GM21381 (cell line): ENCODE measurements at regions not wholly inside any gene's neighbourhood (a gene's known extent, or its start where the extent isn't known, plus 50 kb on each side); places are given as distances from the start of the nearest gene placed in this dataset.
A peak's percentile ranks its signal among the peaks of the same experiment; 100 is the strongest.

Experiments used
- ATAC-seq: cut with Tn5 transposase; IDR thresholded peaks from one replicate; pipeline ENCODE4 v1.9.1; 2021; ENCODE audit warnings: mild to moderate bottlenecking, moderate library complexity; ENCODE audit not compliant: unreplicated experiment

- no peak for ATAC-seq
Observed at GRCh38 chr13:29959603-29960002, 109.2 kb upstream of the UBL3 start.

GRCh38 chr13:29959086-29959485 lies 108.7 kb upstream of the UBL3 start:
- no peak for ATAC-seq

GRCh38 chr13:29958476-29958875 lies 108.1 kb upstream of the UBL3 start:
- ATAC-seq = no peak

DNA sequence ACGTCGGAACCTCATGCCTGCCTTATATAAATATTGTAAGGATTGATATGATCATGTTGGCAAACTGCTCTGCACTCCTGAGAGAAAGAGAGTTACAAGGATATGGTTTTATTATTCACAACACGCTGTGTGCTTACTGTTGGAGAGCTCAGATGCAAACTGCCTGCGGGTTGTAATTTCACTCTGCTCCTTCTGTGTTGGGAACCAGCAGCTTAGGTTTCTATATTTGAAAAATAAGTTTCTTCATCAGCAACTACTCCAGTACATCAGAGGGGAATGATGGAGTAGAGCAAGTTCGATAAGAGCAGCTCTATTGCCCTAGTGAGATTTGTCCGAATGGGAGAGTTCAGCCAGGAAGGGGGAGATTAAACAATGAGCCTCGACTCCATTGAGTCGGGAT lies 106.9 kb upstream of the UBL3 start:
- no peak for ATAC-seq

DNA sequence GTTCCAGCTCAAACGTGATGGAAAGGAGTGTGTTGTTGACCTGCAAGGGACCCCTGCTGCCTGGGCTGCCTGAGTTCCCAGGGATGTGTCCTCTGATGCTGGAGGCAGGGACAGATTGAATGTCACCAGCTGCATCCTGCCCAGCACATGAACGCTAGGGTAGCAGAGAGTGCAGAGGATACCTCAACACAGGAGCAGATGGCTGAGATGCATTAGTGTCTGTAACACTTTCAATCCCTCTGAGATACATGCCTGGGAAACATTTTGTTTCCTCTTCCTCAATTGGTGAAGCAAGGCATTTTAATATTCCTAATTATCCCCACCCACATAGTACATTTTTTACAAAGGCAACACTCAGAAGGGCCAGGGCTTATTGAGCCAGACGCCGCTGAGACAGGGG lies 106.4 kb upstream of the UBL3 start:
- ATAC-seq = no peak

GRCh38 chr13:29955137-29955650 lies 104.8 kb upstream of the UBL3 start:
- no peak for ATAC-seq

GRCh38 chr13:29954082-29955028 lies 103.9 kb upstream of the UBL3 start:
- ATAC-seq = no peak

- ATAC-seq = no peak
Observed at GRCh38 chr13:29953542-29953941, 103.1 kb upstream of the UBL3 start.

GRCh38 chr13:29952245-29952644 lies 101.8 kb upstream of the UBL3 start:
- no peak for ATAC-seq

DNA sequence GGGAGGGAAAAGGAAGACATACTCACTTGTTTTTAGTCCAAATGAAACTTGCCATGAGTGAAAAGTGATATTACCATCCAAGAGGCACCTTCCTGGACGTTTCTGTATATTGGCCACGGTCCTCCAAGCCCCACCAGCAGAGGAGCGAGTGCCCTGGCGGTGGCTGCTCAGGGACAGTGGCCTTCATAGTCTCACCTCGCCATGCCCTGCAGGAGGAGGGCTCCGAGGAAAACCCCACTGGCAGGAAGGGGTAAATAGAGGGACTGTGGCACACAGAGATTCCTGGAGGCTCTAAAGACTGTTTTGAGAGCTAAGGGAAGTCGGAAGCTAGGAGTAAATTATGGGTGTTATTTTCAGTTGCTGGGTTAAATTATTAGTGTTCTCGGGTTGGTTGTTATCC lies 98.4 kb upstream of the UBL3 start:
- ATAC-seq = no peak

DNA sequence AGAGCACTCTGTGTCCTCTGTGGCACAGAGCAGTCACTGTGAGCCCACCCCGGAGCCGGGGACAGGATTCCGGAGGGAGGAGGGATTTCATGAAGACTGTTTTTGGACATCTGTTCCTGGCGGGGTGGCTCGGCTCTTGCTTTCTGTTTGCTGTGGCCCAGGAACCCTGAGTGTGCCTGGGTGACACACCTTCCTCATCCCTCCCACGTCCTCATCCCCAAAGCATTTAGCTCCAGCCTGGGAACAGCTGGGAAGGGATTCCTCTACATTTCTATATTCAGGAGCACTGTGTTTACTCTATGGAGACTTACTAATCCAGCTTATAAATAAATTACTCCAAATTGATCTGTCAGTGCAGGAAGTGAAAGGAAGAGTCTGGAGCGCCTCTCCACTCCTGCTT lies 97.8 kb upstream of the UBL3 start:
- ATAC-seq = no peak

- no peak for ATAC-seq
Observed at GRCh38 chr13:29947839-29948238, 97.4 kb upstream of the UBL3 start.

GRCh38 chr13:29946093-29946492 lies 95.7 kb upstream of the UBL3 start:
- ATAC-seq = no peak

DNA sequence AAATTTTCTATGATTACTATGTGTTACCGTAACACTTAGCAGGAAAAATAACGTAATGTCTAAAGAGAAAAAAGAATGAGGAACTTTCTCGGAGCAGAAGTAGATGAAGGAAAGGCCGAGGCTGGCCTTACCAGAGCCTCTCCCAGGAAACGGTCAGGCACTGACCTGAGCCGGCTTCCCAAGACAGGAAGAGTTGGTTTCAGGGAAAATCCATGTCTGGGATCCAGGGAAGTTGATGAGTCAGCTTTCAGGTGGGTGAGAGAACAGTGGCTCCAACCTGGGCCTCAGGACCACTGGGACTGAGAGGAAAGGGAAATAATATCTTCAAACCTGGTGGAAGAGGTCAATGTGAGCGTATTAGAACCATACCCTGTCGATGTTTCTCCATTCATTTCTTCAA lies 93.3 kb upstream of the UBL3 start:
- no peak for ATAC-seq

DNA sequence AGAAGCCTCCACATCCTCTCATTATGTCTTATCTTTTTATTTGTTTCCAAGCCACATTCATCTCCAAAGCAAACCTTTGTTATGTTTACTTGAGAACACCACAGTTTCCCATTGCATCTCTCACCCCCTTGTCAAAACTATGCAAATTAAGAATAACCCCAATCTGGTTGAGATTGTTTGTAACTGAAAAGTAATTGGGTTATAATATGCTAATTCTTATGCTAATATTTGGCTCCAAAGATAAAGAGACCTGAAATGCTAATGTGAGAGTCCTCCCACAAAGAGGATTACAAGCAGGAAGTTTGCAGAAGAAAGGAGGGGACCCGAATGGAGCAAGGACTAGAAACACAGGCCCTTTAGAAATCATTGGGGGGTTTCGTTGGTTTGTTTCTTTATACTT lies 92.9 kb upstream of the UBL3 start:
- no peak for ATAC-seq

DNA sequence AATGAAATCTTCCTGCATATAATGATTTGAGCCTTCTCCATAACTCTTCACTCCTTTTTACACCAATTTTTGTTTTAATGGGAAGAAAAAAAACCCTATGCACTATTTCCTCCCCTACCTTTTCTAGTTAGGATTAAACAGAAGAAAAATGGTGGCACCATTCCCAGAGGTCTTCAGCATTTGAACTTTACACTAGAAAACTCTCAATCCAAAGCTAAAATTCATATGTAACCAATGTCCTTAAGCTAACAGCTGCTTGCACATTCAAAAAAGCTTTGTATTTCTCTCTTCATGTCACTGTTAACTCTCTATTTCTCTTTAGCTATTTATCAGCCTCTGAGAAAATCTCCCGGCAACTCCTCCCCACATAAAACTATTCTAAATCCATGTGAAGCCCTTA lies 90.3 kb upstream of the UBL3 start:
- ATAC-seq = no peak

GRCh38 chr13:29939158-29939557 lies 88.7 kb upstream of the UBL3 start:
- no peak for ATAC-seq

DNA sequence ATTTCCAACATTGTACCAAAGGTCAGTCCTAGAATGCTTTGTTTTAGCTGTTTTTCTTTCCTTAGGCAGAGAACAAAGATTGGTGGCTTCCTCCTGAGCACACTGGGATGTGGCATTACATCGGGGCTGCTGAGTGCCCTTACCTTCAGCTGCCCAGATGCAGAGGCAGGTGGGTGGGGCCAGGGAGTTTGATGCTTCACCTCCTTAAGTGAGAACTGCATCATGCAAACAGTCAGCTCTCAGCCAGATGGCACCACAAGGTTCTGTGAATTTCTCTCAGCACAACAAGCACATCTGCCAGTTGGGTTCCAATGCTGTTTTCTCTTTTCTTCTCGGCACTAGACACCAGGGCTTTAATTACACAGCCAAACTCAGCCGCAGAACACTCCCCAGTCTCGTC lies 87.4 kb upstream of the UBL3 start:
- no peak for ATAC-seq

DNA sequence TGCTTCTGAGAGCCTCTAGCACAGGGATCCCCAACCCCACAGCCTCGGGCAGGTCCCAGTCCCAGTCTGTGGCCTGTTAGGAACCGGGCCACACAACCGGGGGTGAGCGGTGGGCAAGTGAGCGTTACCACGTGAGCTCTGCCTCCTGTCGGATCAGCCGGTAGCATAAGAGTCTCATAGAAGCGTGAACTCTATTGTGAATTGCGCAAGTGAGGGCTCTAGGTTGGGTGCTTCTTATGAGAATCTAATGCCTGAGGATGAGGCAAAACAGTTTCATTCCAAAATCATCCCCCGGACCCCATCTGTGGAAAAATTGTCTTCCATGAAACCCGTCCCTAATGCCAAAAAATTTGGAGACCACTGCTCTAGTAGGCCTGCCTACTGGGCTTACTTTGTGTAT lies 87.0 kb upstream of the UBL3 start:
- ATAC-seq = no peak

GRCh38 chr13:29936956-29937355 lies 86.5 kb upstream of the UBL3 start:
- ATAC-seq = no peak

DNA sequence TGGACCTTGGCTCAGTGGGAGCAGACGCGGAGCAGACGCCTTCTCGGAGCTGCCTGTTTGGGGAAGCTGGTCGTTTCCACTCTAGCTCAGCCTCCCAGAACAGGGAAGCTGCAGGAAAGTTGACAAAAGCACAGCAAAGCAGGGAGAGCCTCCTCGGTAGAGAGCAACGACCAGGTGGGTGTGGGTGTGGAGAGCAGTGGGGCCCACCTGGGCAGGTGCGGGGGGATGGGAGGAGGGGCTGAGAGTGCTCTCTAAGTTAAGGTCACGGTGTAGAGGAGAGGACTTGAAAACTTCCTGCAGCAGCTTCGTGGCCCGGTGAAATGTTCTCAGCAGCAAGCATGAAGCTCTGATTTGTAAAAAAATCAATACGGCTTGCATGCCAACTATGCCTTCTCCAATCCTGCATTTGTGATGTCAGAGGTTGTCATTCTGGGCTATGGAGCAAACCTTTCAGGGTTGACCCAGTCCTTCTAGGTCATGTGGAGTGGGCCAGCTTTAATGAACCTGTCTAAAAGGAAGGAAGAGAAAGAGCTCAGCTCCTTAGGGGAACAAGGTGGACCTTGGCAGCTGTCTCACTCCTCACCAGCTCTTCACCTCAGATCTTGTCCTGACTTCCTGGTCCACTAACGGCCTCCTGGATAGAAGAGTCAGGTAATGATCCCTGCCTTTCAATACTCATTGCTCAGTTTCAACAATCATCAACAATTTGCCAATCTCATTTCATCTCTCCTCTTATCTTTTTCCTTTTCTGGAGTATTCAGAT lies 85.8 kb upstream of the UBL3 start:
- ATAC-seq = peak; percentile 24
